ENCODE measurements at regions not wholly inside any gene's neighbourhood (a gene's known extent, or its start where the extent isn't known, plus 50 kb on each side); places are given as distances from the start of the nearest gene placed in this dataset.

DNA sequence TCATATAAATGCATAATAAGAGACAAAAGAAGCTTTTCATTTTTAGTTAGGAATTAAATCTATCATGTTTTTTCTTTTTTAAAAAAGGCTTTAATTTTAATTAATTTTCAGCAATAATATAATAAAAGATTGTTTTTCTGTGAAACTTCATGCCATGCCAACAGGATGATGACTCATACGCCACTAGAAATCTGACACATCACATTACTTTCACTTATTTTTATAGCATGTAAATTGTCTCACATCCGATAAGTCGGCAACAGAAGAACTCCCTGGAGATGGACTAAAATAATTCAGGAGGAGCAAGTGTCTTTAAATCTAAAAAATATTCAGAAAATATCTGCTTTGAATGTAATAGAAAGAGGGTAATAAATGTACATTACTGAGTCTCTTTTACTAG, 1024.2 kb upstream of the ACVR2A start:
- no peak for DNase-seq (ENCODE audit: low read depth in 2 of 2)

- no peak for DNase-seq (ENCODE audit: low read depth in 2 of 2)
Measured at GRCh38 chr2:146818122-146818521, 1026.7 kb upstream of the ACVR2A start.

DNA sequence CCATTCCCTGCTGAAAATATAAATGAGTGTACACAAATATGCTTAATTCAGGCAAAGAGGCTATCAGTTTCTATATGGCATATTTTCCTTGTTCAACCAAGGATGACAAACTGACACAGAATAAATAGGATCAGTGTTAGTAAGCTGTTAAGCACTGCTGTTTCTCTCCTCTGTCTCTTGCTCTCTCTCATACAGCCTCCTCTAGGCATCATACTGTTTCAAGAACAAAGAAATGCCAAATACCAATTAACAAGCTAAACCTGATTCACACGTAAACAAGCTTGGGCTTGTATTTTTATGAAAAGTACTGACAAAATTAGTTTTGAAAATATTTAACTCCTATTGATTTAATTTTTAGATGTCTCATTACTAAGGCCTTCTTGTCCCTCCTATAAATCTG, 1027.2 kb upstream of the ACVR2A start:
- no peak for DNase-seq (ENCODE audit: low read depth in 2 of 2)

DNA sequence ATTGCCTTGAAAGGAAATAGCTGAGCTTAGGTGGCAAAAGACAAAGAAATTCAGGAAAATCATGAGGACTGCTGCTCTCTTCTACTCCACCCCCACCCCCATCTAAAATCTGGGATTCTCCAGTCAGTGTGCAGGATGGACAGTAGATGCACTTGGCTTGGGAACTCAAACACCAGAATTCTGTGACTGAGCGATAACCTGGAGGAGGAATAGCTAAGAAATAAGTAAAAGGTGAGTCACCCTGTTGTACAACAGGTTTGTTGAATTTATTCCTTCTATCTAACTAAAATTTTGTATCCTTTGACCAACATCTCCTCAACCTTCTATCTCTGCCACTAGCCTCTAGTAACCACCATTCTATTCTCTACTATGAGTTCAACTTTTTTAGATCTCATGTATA, 1029.9 kb upstream of the ACVR2A start:
- DNase-seq (ENCODE audit: low read depth in 2 of 2) = no peak

- no peak for DNase-seq (ENCODE audit: low read depth in 2 of 2)
Measured at GRCh38 chr2:146807568-146808168, 1037.2 kb upstream of the ACVR2A start.

DNA sequence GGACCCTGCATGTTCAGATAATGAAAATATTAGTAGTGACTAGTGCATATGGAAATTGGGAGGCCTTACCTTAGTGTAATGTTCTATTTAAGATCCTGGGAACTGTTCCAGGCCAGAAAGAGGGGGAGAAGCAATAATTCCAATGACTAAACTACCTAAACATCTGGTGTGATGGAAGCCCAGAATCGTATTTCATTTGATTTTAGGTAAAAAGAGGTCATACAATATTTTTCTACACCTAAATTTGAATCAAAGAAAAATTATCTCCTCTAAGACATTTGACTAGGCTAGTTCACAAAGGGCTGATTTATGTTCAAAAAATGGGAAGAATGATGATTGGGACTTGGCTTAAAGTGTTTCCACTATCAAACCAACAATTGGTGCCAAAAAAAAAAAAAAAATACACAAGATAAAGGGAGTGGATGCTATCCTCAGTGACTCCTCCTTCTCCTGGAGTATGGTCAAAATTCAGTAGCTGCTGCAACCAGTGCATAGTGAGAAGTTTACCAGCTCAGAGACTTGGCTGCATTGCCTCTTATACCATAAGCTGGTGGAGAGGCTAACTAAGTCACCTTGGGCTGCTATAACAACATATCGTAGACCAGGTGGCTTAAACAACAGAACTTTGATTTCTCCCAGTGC, 1038.3 kb upstream of the ACVR2A start:
- no peak for DNase-seq (ENCODE audit: low read depth in 2 of 2)

DNA sequence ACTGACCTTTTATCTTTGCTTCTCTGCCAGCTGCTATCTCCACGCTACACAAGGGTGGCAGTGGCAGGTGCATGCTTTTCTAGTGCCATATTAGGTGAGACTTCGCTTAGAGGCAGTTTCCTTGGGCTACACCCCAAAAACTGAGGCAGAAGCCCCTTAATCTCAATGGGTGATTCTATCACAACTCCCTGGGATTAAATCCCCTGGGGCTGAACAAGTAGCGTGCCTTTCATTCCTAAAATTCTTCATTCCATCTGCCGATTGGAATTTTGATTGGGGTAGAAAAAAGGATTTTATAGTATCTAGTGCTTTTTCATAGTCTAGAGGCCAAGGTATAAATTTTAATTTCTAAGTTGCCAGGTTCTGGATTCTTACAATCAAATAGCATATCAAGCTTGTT, 1040.5 kb upstream of the ACVR2A start:
- no peak for DNase-seq (ENCODE audit: low read depth in 2 of 2)

- no peak for DNase-seq (ENCODE audit: low read depth in 2 of 2)
Measured at GRCh38 chr2:146801886-146802285, 1042.9 kb upstream of the ACVR2A start.

DNA sequence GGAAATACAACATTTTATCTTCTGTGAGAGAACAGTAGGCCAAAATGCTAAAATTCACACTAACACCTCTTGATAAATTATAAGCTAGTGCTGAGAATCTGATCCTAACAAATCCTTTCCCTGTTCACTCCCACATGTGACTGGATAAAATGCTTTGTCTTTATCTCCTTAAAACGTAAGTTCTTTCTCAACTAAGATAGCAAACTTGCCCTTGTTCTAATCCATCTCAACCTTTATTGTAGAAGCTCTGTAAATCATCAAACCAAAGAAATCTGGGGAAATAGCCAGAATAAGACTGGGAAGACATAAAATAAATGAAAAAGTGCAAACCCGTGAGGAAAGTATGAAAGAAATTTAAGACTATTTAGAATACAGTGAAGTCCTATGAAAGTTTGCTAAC, 1058.4 kb upstream of the ACVR2A start:
- DNase-seq (ENCODE audit: low read depth in 2 of 2) = no peak

DNA sequence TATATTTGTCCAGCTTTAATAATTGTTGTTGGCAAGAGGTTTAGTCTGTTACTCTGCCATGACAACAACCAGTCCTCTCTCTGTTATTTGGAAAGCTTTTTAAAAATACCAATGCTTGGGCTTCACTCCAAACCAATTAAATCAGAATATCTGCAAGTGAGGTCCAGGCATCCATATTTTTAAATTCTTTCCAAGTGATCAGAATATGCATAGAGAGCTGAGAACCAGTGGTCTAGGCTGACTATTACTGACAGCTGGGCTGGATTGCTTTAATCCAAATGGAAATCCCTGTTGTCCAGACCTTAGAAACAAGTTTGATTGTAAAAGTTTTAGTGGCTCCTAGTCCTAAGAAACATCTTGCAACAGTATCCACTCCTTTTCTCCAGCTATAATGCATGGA, 1059.7 kb upstream of the ACVR2A start:
- no peak for DNase-seq (ENCODE audit: low read depth in 2 of 2)

- no peak for DNase-seq (ENCODE audit: low read depth in 2 of 2)
Measured at GRCh38 chr2:146784602-146785001, 1060.2 kb upstream of the ACVR2A start.

DNA sequence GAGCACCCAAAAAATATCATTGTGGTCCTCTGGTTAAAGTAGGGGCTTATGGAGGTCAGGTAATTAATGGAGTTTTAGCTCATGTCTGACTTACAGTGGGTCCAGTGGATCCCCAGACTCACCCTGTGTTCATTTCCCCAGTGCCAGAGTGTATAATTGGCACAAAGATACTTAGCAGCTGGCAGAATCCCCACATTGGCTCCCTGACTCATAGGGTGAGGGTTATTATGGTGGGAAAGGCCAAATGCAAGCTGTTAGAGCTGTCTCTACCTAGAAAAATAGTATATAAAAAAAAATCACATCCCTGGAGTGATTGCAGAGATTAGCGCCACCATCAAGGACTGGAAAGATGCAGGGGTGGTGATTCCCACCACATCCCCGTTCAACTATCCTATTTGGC, 1067.6 kb upstream of the ACVR2A start:
- DNase-seq (ENCODE audit: low read depth in 2 of 2) = no peak

DNA sequence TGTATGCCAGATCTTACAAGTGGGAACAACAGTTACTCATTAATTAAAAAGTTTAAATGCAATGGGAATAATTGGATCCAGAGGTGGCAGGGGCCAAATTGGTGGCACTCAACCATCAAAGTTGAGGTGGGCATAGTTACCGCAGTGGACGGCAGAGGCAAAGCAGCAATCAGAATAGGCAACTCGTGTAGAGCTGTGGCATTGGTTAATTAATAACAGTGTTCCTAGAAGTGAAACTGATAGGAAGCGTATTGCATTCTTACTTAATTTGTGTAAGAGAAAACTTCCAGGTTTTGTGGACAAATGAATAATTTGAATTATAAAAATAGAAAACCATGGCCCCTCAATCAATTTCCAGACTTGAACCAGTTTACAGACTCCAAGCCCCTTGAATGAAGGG, 1068.2 kb upstream of the ACVR2A start:
- DNase-seq (ENCODE audit: low read depth in 2 of 2) = no peak

DNA sequence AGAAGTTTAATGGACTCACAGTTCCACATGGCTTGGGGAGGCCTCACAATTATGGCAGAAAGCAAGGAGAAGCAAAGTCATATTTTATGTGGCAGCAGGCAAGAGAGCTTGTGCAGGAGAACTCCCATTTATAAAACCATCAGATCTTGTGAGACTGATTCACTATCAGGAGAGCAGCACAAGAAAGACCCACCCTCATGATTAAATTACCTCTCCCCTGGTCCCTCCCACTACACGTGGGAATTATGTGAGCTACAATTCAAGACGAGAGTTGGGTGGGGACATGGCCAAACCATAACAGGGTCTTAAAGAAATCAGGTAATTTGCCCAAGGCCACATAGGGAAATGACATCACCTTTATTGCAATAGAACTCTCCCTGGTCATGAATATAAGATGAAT, 1073.3 kb upstream of the ACVR2A start:
- DNase-seq (ENCODE audit: low read depth in 2 of 2) = no peak

DNA sequence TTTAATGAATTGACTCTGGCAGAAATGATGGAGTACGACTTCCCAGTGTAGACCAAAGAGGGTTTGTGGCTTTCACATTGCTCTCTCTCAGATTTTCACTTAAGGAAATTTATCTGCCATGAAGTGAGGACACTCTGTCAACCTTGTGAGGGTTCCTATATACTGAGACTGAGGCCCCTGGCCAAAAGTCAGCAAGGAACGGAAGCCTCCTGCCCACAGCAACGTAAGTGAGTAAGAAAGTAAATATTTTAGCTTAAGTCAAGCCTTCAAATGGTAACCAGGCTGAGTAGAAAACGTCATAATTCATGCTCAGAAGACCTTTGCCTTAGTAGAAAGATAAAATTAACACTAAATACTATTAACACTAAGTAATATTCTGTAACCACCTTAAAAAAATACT, 1080.5 kb upstream of the ACVR2A start:
- DNase-seq (ENCODE audit: low read depth in 2 of 2) = no peak

- no peak for DNase-seq (ENCODE audit: low read depth in 2 of 2)
Measured at GRCh38 chr2:146762786-146763185, 1082.0 kb upstream of the ACVR2A start.

DNA sequence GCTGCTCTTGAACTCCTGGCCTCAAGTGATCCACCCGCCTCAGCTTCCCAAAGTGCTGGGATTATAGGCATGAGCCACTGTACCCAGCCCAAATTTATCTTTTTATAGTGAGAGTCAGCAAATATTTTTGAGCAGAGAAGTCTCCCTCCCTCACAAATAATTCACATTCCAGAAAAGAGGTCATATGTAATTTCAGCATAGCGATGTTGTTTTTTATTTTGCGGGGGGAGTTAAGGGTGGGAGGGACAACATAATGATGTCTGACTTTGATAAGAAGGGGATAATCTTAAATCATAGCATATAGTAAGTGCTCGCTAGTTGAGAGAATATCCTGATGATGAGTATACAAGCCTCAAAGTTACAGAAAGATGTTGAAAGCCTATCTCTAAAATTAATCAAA, 1090.2 kb upstream of the ACVR2A start:
- DNase-seq (ENCODE audit: low read depth in 2 of 2) = no peak

DNA sequence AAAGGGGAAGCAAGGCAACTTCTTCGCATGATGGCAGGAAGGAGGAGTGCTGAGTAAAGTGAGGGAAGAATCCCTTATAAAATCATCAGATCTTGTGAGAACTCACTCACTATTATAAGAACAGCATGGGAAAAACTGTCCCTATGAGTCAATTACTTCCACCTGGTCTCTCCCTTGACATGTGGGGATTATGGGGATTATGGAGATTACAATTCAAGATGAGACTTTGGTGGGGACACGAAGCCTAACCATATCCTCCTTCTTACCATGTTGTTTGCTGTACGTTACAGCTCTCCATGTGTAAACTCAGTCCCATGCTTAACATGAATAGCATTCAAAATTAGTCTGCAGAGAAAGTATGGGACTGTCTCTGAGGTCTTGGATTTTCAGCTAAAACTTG, 1096.8 kb upstream of the ACVR2A start:
- no peak for DNase-seq (ENCODE audit: low read depth in 2 of 2)

DNA sequence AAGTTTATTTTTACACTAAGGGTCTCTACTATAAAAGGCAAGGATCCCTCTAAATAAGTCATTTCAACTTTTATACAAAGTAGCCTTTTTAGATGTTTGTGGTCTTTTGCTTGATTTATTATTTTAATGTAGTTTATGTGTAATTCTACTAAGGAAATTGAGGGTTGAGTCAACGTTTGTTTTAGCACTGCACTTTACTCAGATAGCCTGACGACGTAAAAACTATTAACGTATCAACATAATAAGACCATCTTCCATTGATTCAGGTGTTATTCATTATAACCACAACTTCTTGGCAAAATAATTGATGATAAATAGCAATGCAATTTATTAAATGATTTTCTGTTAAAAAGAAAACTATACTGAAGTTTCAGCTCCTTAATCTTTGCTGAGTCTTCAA, 1103.6 kb upstream of the ACVR2A start:
- no peak for DNase-seq (ENCODE audit: low read depth in 2 of 2)

DNA sequence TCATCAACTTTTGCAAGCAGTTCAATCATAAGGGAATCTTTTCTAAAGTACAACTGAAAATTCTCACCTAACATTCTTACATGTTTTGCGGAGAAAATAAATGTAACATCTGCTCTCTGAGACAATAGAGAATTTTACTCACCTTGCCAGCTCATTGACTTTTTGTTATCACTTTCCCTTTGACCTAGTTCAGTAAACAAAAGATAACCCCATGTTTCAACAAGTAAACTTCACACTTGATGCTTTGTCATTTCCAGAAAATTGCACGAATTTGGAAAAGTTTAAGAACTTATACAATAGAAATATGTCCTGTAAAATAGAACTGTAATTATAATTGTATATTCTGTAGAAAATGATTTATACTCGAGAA, 1110.0 kb upstream of the ACVR2A start:
- DNase-seq (ENCODE audit: low read depth in 2 of 2) = no peak

DNA sequence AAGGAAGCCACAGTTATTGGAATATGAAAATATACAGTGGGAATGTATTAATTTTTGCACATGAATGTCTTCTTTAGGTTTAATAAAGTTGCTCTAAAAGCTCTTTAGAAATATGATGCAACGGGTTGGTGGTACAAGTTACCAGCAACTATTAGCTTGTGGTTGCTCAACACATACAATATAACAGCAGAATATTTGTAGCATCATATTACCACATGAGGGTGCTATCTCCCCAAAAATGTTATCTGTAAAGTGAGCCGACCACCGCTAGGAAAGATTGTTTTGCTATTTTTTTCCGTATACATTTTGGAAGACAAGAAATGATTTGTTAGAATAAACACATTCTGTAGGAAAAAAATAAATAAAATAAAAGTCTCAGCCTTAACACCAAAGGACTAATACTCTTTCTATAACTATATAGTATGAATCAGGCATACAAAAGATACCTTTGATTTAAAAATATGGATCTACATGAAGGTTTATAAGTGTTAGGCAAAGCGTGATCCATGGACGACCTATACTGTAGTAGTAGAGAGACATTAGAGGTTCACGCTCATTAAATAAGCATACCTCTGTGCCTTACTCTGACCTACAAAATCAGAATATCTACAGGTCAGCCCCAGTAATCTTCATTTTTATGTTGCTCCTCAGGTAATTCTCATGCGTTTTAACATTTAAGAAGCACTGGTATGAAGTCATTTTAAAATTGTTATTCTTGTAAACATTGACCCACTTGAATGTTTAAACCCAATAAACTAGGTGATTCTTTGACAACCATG, 1110.6 kb upstream of the ACVR2A start:
- DNase-seq (ENCODE audit: low read depth in 2 of 2) = no peak

GRCh38 chr2:146730882-146731281, 1113.9 kb upstream of the ACVR2A start:
- no peak for DNase-seq (ENCODE audit: low read depth in 2 of 2)

DNA sequence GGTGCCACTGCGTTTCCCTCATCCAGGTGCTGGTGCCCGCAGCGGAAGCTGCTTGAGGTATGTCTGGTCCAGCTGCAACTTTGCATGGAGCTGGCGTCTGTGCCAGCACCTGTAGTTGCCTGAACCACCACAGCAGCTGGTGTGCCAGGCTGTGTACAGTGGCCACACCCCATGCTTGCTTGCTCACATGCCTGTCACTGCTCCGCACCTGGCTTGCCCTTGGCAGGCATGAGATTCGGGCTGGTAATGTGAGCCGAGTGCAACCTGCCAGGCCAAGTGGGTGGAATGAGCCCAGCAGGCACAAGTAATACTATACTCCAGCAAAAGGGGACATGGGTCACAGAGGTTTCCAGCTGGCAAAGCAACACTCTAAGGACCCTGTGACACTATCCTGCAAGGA, 1123.3 kb upstream of the ACVR2A start:
- no peak for DNase-seq (ENCODE audit: low read depth in 2 of 2)

Data from stimulated activated CD8-positive, alpha-beta memory T cell treated with anti-CD3 and anti-CD28 coated beads, Interleukin-2, amount 100 ng/mL, for 1 hour (primary cell).